MCF 10A (cell line): ENCODE measurements at regions not wholly inside any gene's neighbourhood (a gene's known extent, or its start where the extent isn't known, plus 50 kb on each side); places are given as distances from the start of the nearest gene placed in this dataset.

ENCODE experiments used
- BruUV-seq: library from RNA; stranded (reverse); fragments of 400-500 nt; replicated peaks from 2 replicates; lab custom pipeline; 2021; lab: Mats Ljungman, UMichigan
- CTCF ChIA-PET: fragments of 300-600 bp; sonication (Branson Sonifier 250); formaldehyde crosslinking; extraction: SDS; loops from one replicate; lab custom pipeline; 2021; ENCODE audit warnings: antibody characterized with exemption, inconsistent platforms; lab: Yijun Ruan, JAX
- POLR2A ChIA-PET: fragments of 300-600, 350-650 bp; sonication (Branson Sonifier 250); formaldehyde crosslinking; extraction: SDS; loops from one replicate; lab custom pipeline; 2020; ENCODE audit warnings: antibody characterized with exemption, inconsistent platforms; lab: Yijun Ruan, JAX
- DNase-seq: peaks from one replicate; pipeline ENCODE4 v3.0.0-alpha.2; 2018; ENCODE audit not compliant: unreplicated experiment
- H3K27ac Mint-ChIP-seq: one replicate; pipeline ENCODE4 v1.8.0; 2022; ENCODE audit warnings: mild to moderate bottlenecking, low read depth, mixed read lengths; ENCODE audit not compliant: unreplicated experiment
- H3K27me3 Mint-ChIP-seq: one replicate; pipeline ENCODE4 v1.8.0; 2022; ENCODE audit warnings: mixed read lengths; ENCODE audit not compliant: insufficient read depth, unreplicated experiment
- H3K36me3 Mint-ChIP-seq: one replicate; pipeline ENCODE4 v1.8.0; 2022; ENCODE audit warnings: mild to moderate bottlenecking, moderate library complexity, mixed read lengths; ENCODE audit not compliant: insufficient read depth, unreplicated experiment
- H3K4me1 Mint-ChIP-seq: one replicate; pipeline ENCODE4 v1.8.0; 2022; ENCODE audit warnings: mixed read lengths; ENCODE audit not compliant: insufficient read depth, unreplicated experiment
- H3K4me3 Mint-ChIP-seq: one replicate; pipeline ENCODE4 v1.8.0; 2022; ENCODE audit warnings: mild to moderate bottlenecking, moderate library complexity, mixed read lengths; ENCODE audit not compliant: unreplicated experiment
- H3K9me3 Mint-ChIP-seq: one replicate; pipeline ENCODE4 v1.8.0; 2022; ENCODE audit warnings: mixed read lengths; ENCODE audit not compliant: unreplicated experiment
- intact Hi-C: fragments of 100-400 bp; cut with micrococcal nuclease; formaldehyde crosslinking; loops from 2 replicates; pipeline ENCODE4 v1.14.1; 2022
- TF ChIP-seq, protein P1 (sequence below): fragments of 200-600 bp; IDR thresholded peaks from one replicate; pipeline ENCODE4 v1.8.0; 2022; ENCODE audit warnings: antibody characterized with exemption, mild to moderate bottlenecking; ENCODE audit not compliant: unreplicated experiment

GRCh38 chr15:53251523-53251922 is 461.4 kb upstream of the ONECUT1 start:
- intact Hi-C loops = no loop called here
- no peaks in the 10 kb centered on the region for H3K4me1 Mint-ChIP-seq
- ChIA-PET POLR2A (no interaction called here), CTCF (no interaction called here)
- BruUV-seq = no TSS peak
- no peak overlapping the region for H3K27ac Mint-ChIP-seq
- no peaks in the 10 kb centered on the region for H3K27me3 Mint-ChIP-seq
- H3K36me3 Mint-ChIP-seq = peaks cover 5% of the 10 kb centered on the region
- DNase-seq = no peak
- H3K9me3 Mint-ChIP-seq = no peaks in the 10 kb centered on the region
- TF ChIP-seq, protein P1, sequence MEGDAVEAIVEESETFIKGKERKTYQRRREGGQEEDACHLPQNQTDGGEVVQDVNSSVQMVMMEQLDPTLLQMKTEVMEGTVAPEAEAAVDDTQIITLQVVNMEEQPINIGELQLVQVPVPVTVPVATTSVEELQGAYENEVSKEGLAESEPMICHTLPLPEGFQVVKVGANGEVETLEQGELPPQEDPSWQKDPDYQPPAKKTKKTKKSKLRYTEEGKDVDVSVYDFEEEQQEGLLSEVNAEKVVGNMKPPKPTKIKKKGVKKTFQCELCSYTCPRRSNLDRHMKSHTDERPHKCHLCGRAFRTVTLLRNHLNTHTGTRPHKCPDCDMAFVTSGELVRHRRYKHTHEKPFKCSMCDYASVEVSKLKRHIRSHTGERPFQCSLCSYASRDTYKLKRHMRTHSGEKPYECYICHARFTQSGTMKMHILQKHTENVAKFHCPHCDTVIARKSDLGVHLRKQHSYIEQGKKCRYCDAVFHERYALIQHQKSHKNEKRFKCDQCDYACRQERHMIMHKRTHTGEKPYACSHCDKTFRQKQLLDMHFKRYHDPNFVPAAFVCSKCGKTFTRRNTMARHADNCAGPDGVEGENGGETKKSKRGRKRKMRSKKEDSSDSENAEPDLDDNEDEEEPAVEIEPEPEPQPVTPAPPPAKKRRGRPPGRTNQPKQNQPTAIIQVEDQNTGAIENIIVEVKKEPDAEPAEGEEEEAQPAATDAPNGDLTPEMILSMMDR = no peak
- no peak overlapping the region for H3K4me3 Mint-ChIP-seq

DNA sequence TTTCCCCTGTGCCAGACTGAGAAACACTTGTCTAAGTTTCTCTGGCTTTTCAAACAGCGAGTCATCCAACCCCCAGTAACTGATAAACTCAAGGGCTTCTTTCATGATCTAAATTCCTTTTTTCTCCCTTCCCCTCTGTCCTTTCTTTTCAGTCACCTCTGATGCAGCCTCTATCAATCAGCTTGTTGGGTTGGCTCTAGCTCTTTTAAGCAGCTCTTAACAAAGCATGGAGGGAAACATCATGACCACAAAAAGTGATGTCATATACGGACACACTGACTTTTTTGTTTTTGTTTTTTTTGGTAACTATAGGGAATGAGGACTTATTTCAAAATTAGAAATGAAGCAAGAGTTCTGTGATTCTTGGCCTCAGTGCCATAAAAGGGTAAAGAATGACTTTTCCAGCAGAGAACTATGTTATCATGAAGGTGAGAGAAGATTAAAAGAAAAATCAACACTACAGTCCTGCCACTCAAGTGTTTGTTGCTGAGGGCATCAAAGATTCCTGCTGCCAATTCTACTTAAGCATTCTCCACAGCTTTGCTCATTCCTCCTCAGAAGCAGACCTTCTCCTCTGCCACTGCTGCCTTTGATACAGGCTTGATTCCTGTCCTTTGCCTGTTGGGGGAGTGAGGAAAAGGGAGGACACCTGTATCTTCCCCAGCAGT is 457.0 kb upstream of the ONECUT1 start:
- DNase-seq = no peak
- no TSS peak for BruUV-seq
- intact Hi-C loops = no loop called here
- H3K9me3 Mint-ChIP-seq = peaks cover 6% of the 10 kb centered on the region
- ChIA-PET CTCF (no interaction called here), POLR2A (no interaction called here)
- no peaks in the 10 kb centered on the region for H3K27me3 Mint-ChIP-seq
- TF ChIP-seq, protein P1 = no peak
- no peaks in the 10 kb centered on the region for H3K4me1 Mint-ChIP-seq
- H3K4me3 Mint-ChIP-seq = no peak overlapping the region
- H3K36me3 Mint-ChIP-seq = no peaks in the 10 kb centered on the region
- no peak overlapping the region for H3K27ac Mint-ChIP-seq

- no peaks in the 10 kb centered on the region for H3K4me1 Mint-ChIP-seq
- no peaks in the 10 kb centered on the region for H3K27me3 Mint-ChIP-seq
- TF ChIP-seq, protein P1 = no peak
- no peak overlapping the region for H3K27ac Mint-ChIP-seq
- BruUV-seq = no TSS peak
- H3K4me3 Mint-ChIP-seq = no peak overlapping the region
- peaks cover 6% of the 10 kb centered on the region for H3K9me3 Mint-ChIP-seq
- CTCF ChIA-PET = no interaction called here
- H3K36me3 Mint-ChIP-seq = no peaks in the 10 kb centered on the region
- POLR2A ChIA-PET = no interaction called here
- DNase-seq = no peak
- intact Hi-C loops = no loop called here
These were observed 456.3 kb upstream of the ONECUT1 start for GRCh38 chr15:53246404-53246803.

GRCh38 chr15:53233801-53234200 is 443.7 kb upstream of the ONECUT1 start:
- intact Hi-C loops = no loop called here
- TF ChIP-seq, protein P1 = no peak
- Mint-ChIP-seq H3K27me3 (no peaks in the 10 kb centered on the region), H3K4me3 (no peak overlapping the region), H3K36me3 (no peaks in the 10 kb centered on the region), H3K4me1 (no peaks in the 10 kb centered on the region), H3K27ac (no peak overlapping the region), H3K9me3 (peaks cover 15% of the 10 kb centered on the region)
- ChIA-PET POLR2A (no interaction called here), CTCF (interaction anchor here (1.1 kb wide), 1 partner anchor 17 kb away, joined by 3 read pairs; no protein-coding TSS in a partner anchor)
- no TSS peak for BruUV-seq
- DNase-seq = no peak
